SK-N-SH (cell line): ENCODE measurements at regions not wholly inside any gene's neighbourhood (a gene's known extent, or its start where the extent isn't known, plus 50 kb on each side); places are given as distances from the start of the nearest gene placed in this dataset.

Experiments
- CTCF ChIA-PET: fragments of 300-600, 350-600 bp; formaldehyde crosslinking; extraction: SDS; loops from one replicate; lab custom pipeline; 2021; lab: Yijun Ruan, JAX
- POLR2A ChIA-PET: fragments of 350-600 bp; sonication (Branson Sonifier 250); formaldehyde crosslinking; extraction: SDS; loops from one replicate; lab custom pipeline; 2020; ENCODE audit warnings: antibody characterized with exemption, inconsistent platforms; lab: Yijun Ruan, JAX
- DNase-seq: peaks from one replicate; pipeline ENCODE4 v3.0.0; 2012
- H2AFZ ChIP-seq: fragments of 200-600 bp; sonication (generic); 2 replicates; pipeline ENCODE4 v1.8.1; 2016; ENCODE audit warnings: antibody characterized with exemption, mild to moderate bottlenecking, low read depth
- H3F3A ChIP-seq: fragments of 200-600 bp; sonication (generic); replicated peaks from 2 replicates; pipeline ENCODE3; 2016; ENCODE audit warnings: antibody characterized with exemption, mild to moderate bottlenecking; ENCODE audit not compliant: insufficient read depth
- H3K27ac ChIP-seq, 2 experiments: fragments of 200-500 bp in 1 of 2; fragments of 200-600 bp in 1 of 2; sonication (Bioruptor generic) in 1 of 2; sonication (generic), shearing (Covaris generic) in 1 of 2; 2 replicates each; pipeline versions ENCODE4 v1.5.1 to v1.6.1; 2014 to 2016; ENCODE audit warnings: low read depth in 2 of 2, inconsistent platforms in 1 of 2, low read length in 1 of 2, mild to moderate bottlenecking in 1 of 2, mixed read lengths in 1 of 2
- H3K27me3 ChIP-seq: fragments of 200-600 bp; sonication (generic), shearing (Covaris generic); 2 replicates; pipeline ENCODE4 v1.6.1; 2016; ENCODE audit warnings: mixed run types; ENCODE audit not compliant: insufficient read depth
- H3K36me3 ChIP-seq, 2 experiments: fragments of 200-500 bp in 1 of 2; fragments of 200-600 bp in 1 of 2; sonication (Bioruptor generic) in 1 of 2; sonication (generic) in 1 of 2; replicated peaks in 1 of 2; 2 replicates each; pipeline versions ENCODE3 to v1.5.1; 2014 to 2016; ENCODE audit warnings: low read length in 1 of 2, mild to moderate bottlenecking in 1 of 2; ENCODE audit not compliant: insufficient read depth in 2 of 2, control insufficient read depth in 1 of 2
- H3K4me1 ChIP-seq, 2 experiments: fragments of 200-500 bp in 1 of 2; fragments of 200-600 bp in 1 of 2; sonication (Bioruptor generic) in 1 of 2; sonication (generic), shearing (Covaris generic) in 1 of 2; 2 replicates each; pipeline versions ENCODE4 v1.5.1 to v1.6.1; 2014 to 2016; ENCODE audit warnings: low read depth in 1 of 2, low read length in 1 of 2, mixed run types in 1 of 2; ENCODE audit not compliant: insufficient read depth in 2 of 2, control insufficient read depth in 1 of 2
- H3K4me2 ChIP-seq: fragments of 200-600 bp; sonication (generic), shearing (Covaris generic); 2 replicates; pipeline ENCODE4 v1.6.1; 2017; ENCODE audit warnings: mixed run types
- H3K4me3 ChIP-seq, 2 experiments: fragments of 200-500 bp in 1 of 2; fragments of 200-600 bp in 1 of 2; sonication (Bioruptor generic) in 1 of 2; sonication (generic), shearing (Covaris generic) in 1 of 2; 2 replicates each; pipeline versions ENCODE4 v1.5.1 to v1.8.1; 2014 to 2016; ENCODE audit warnings: low read depth in 2 of 2, inconsistent platforms in 1 of 2, low read length in 1 of 2, mild to moderate bottlenecking in 1 of 2, mixed read lengths in 1 of 2, moderate library complexity in 1 of 2
- H3K79me2 ChIP-seq: fragments of 200-600 bp; sonication (generic); 2 replicates; pipeline ENCODE4 v1.8.1; 2017; ENCODE audit warnings: mild to moderate bottlenecking; ENCODE audit not compliant: insufficient read depth
- H3K9ac ChIP-seq: fragments of 200-600 bp; sonication (generic); 2 replicates; pipeline ENCODE4 v1.6.1; 2017; ENCODE audit warnings: mixed run types
- H3K9me2 ChIP-seq: fragments of 200-600 bp; sonication (generic); 2 replicates; pipeline ENCODE4 v1.6.1; 2017; ENCODE audit warnings: mixed run types
- H3K9me3 ChIP-seq: fragments of 200-600 bp; sonication (generic); 2 replicates; pipeline ENCODE4 v1.6.1; 2017; ENCODE audit warnings: mixed run types, mild to moderate bottlenecking, moderate library complexity
- H4K20me1 ChIP-seq: fragments of 200-600 bp; sonication (generic); 2 replicates; pipeline ENCODE4 v1.6.1; 2017; ENCODE audit warnings: mild to moderate bottlenecking, mixed run types; ENCODE audit not compliant: insufficient read depth
- CHD2 ChIP-seq: fragments of 150-350 bp; IDR thresholded peaks from 2 replicates; pipeline ENCODE4 v1.6.1; 2018; ENCODE audit warnings: low read length; ENCODE audit not compliant: partially characterized antibody
- ELF1 ChIP-seq: IDR thresholded peaks from 2 replicates; pipeline ENCODE4 v1.4.0; 2012
- FOSL2 ChIP-seq: IDR thresholded peaks from 2 replicates; pipeline ENCODE4 v1.4.0; 2012; ENCODE audit warnings: low read depth, mild to moderate bottlenecking, moderate library complexity, borderline replicate concordance
- FOXJ3 ChIP-seq: sonication (generic); formaldehyde crosslinking; IDR thresholded peaks from 2 replicates; pipeline ENCODE4 v1.5.1; 2020; ENCODE audit warnings: mild to moderate bottlenecking, missing genetic modification reagents
- GATA2 ChIP-seq: sonication (generic); formaldehyde crosslinking; IDR thresholded peaks from 2 replicates; pipeline ENCODE4 v1.5.0; 2020; ENCODE audit warnings: mild to moderate bottlenecking, missing genetic modification reagents
- JUND ChIP-seq: IDR thresholded peaks from 2 replicates; pipeline ENCODE4 v1.4.0; 2012
- MEF2A ChIP-seq: IDR thresholded peaks from 2 replicates; pipeline ENCODE4 v1.4.0; 2012; ENCODE audit warnings: low read depth, borderline replicate concordance
- POLR2AphosphoS5 ChIP-seq: IDR thresholded peaks from 2 replicates; pipeline ENCODE4 v1.6.1; 2012; ENCODE audit warnings: low read depth, low read length
- RFX5 ChIP-seq: IDR thresholded peaks from 2 replicates; pipeline ENCODE4 v1.6.1; 2012; ENCODE audit warnings: mild to moderate bottlenecking, improper control_type of control experiment, low read length
- RXRA ChIP-seq: IDR thresholded peaks from 2 replicates; pipeline ENCODE4 v1.4.0; 2012; ENCODE audit warnings: low read depth, mild to moderate bottlenecking, borderline replicate concordance
- TCF12 ChIP-seq: IDR thresholded peaks from 2 replicates; pipeline ENCODE4 v1.4.0; 2012
- YY1 ChIP-seq: IDR thresholded peaks from 2 replicates; pipeline ENCODE4 v1.4.0; 2012; ENCODE audit warnings: low read depth, mild to moderate bottlenecking
- WGBS: methylation state at CpG from one replicate; pipeline ENCODE4 v1.1.6; 2017; ENCODE audit warnings: low lambda C conversion rate; 5-methylcytosine and 5-hydroxymethylcytosine counted together
- TF ChIP-seq, protein P1 (sequence below): IDR thresholded peaks from 2 replicates; pipeline ENCODE4 v1.6.1; 2012; ENCODE audit warnings: mild to moderate bottlenecking, low read depth, low read length, moderate library complexity
- TF ChIP-seq, protein P2 (sequence below): IDR thresholded peaks from 2 replicates; pipeline ENCODE4; 2012
- TF ChIP-seq, protein P3 (sequence below): fragments of 150-350 bp; IDR thresholded peaks from 2 replicates; pipeline ENCODE4 v1.6.1; 2016; ENCODE audit warnings: mild to moderate bottlenecking, low read depth, low read length

DNA sequence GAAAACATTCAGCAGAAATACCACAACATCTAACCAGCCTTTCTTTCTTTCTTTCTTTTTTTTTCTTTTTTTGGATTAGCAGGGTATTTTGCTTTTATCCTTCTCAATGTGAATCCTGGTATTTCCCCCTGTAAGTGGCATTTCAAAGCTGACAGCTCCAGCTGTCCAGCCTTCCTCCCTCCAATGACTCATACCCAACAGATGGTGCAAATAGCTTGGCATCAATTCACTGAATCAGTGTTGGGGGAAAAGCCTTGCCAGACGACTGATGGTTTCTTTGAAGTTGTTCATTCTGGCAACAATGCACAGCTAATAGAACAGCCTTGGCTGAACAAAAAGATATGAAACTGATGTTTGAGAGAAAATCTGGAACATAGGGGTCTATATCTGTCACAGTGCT is 316.8 kb upstream of the STEAP1 start:
- TF ChIP-seq TCF12 (peak; percentile 81), JUND (peak; percentile 51), CHD2 (no peak), FOSL2 (peak; percentile 58; the same call in 1 of the 2 replicates)
- TF ChIP-seq, protein P1, sequence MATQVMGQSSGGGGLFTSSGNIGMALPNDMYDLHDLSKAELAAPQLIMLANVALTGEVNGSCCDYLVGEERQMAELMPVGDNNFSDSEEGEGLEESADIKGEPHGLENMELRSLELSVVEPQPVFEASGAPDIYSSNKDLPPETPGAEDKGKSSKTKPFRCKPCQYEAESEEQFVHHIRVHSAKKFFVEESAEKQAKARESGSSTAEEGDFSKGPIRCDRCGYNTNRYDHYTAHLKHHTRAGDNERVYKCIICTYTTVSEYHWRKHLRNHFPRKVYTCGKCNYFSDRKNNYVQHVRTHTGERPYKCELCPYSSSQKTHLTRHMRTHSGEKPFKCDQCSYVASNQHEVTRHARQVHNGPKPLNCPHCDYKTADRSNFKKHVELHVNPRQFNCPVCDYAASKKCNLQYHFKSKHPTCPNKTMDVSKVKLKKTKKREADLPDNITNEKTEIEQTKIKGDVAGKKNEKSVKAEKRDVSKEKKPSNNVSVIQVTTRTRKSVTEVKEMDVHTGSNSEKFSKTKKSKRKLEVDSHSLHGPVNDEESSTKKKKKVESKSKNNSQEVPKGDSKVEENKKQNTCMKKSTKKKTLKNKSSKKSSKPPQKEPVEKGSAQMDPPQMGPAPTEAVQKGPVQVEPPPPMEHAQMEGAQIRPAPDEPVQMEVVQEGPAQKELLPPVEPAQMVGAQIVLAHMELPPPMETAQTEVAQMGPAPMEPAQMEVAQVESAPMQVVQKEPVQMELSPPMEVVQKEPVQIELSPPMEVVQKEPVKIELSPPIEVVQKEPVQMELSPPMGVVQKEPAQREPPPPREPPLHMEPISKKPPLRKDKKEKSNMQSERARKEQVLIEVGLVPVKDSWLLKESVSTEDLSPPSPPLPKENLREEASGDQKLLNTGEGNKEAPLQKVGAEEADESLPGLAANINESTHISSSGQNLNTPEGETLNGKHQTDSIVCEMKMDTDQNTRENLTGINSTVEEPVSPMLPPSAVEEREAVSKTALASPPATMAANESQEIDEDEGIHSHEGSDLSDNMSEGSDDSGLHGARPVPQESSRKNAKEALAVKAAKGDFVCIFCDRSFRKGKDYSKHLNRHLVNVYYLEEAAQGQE: peak; percentile 60; the same call in 1 of the 2 replicates
- TF ChIP-seq, protein P2, sequence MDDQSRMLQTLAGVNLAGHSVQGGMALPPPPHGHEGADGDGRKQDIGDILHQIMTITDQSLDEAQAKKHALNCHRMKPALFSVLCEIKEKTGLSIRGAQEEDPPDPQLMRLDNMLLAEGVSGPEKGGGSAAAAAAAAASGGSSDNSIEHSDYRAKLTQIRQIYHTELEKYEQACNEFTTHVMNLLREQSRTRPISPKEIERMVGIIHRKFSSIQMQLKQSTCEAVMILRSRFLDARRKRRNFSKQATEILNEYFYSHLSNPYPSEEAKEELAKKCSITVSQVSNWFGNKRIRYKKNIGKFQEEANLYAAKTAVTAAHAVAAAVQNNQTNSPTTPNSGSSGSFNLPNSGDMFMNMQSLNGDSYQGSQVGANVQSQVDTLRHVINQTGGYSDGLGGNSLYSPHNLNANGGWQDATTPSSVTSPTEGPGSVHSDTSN: peak; percentile 48
- Histone ChIP-seq H3K9me3 (no peaks in the 10 kb centered on the region), H3F3A (no peaks in the 10 kb centered on the region), H3K36me3 (no peaks in the 10 kb centered on the region), H4K20me1 (no peaks in the 10 kb centered on the region), H3K4me3 (no peak overlapping the region), H3K9ac (no peak overlapping the region), H3K4me2 (no peak overlapping the region), H3K27ac (no peak overlapping the region), H3K4me1 (no peaks in the 10 kb centered on the region; a peak in 1 of 4 replicates), H3K27me3 (no peaks in the 10 kb centered on the region), H2AFZ (no peak overlapping the region), H3K79me2 (no peaks in the 10 kb centered on the region), H3K9me2 (no peaks in the 10 kb centered on the region)
- CTCF ChIA-PET: no interaction called here
- POLR2A ChIA-PET: no interaction called here
- WGBS: 5% methylated on average over 1 of the region's 1 CpG
- no peak for DNase-seq

DNA sequence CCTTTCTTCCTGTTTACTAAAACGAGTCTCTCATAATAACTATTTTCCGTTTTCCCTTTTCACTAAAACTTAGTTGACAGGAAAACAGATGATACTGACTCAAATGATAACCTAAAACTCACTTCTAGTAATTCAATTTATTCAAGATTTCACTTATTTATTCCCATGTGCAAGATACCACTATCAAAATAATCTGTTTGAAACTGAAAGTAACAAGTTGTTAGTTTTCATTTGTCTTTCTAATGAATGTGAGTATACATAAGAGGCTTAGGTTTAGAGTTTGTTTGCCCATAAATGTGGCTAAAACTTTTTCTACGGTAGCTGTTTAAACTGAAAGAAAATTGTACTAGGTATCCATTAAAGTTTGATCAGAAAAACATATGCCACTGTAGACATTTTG is 314.9 kb upstream of the STEAP1 start:
- TF ChIP-seq POLR2AphosphoS5 (no peak), RFX5 (no peak), MEF2A (no peak), YY1 (no peak), FOXJ3 (no peak), GATA2 (CRISPR knock-in tag) (no peak), RXRA (no peak), ELF1 (no peak), TCF12 (no peak)
- TF ChIP-seq, protein P2: no peak
- TF ChIP-seq, protein P3, sequence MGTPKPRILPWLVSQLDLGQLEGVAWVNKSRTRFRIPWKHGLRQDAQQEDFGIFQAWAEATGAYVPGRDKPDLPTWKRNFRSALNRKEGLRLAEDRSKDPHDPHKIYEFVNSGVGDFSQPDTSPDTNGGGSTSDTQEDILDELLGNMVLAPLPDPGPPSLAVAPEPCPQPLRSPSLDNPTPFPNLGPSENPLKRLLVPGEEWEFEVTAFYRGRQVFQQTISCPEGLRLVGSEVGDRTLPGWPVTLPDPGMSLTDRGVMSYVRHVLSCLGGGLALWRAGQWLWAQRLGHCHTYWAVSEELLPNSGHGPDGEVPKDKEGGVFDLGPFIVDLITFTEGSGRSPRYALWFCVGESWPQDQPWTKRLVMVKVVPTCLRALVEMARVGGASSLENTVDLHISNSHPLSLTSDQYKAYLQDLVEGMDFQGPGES: no peak
- Histone ChIP-seq H3F3A (no peaks in the 10 kb centered on the region), H2AFZ (no peak overlapping the region), H3K79me2 (no peaks in the 10 kb centered on the region), H3K9ac (no peak overlapping the region), H4K20me1 (no peaks in the 10 kb centered on the region), H3K4me2 (0 out of 2 replicates have a peak overlapping the region, but pooled peaks have one; percentile 15), H3K27me3 (no peaks in the 10 kb centered on the region), H3K27ac (no peak overlapping the region), H3K4me1 (no peaks in the 10 kb centered on the region; a peak in 1 of 4 replicates), H3K9me3 (no peaks in the 10 kb centered on the region), H3K9me2 (no peaks in the 10 kb centered on the region), H3K36me3 (no peaks in the 10 kb centered on the region), H3K4me3 (no peak overlapping the region; a peak in 1 of 4 replicates)
- DNase-seq: no peak
- POLR2A ChIA-PET: no interaction called here
- CTCF ChIA-PET: interaction anchor here (2.0 kb wide), 1 partner anchor 13 kb away, joined by 4 read pairs; no protein-coding TSS in a partner anchor
- 23% methylated on average over 3 of the region's 3 CpGs for WGBS
